DND-41 (cell line): ENCODE measurements at regions not wholly inside any gene's neighbourhood (a gene's known extent, or its start where the extent isn't known, plus 50 kb on each side); places are given as distances from the start of the nearest gene placed in this dataset.

Experiments used
- CTCF ChIP-seq: IDR thresholded peaks from 2 replicates; pipeline ENCODE4 v1.5.1; 2012; ENCODE audit warnings: borderline replicate concordance, low read length, moderate library complexity, mild to moderate bottlenecking; ENCODE audit not compliant: poor library complexity, severe bottlenecking; ENCODE audit errors: extremely low read depth
- EZH2 ChIP-seq: IDR thresholded peaks from 3 replicates; pipeline ENCODE4 v1.6.1; 2012; ENCODE audit warnings: borderline replicate concordance, low read depth, mild to moderate bottlenecking, moderate library complexity, low read length, inconsistent platforms; ENCODE audit not compliant: severe bottlenecking

- TF ChIP-seq EZH2, result no peak
- no peak for TF ChIP-seq CTCF
These were observed 678.6 kb downstream of the BCL11B start for GRCh38 chr14:98593361-98593761.
